GM18511 (cell line): ENCODE measurements at regions not wholly inside any gene's neighbourhood (a gene's known extent, or its start where the extent isn't known, plus 50 kb on each side); places are given as distances from the start of the nearest gene placed in this dataset.

Experiments
- ATAC-seq: cut with Tn5 transposase; IDR thresholded peaks from one replicate; pipeline ENCODE4 v1.9.1; 2021; ENCODE audit warnings: mild to moderate bottlenecking, moderate library complexity; ENCODE audit not compliant: unreplicated experiment

DNA sequence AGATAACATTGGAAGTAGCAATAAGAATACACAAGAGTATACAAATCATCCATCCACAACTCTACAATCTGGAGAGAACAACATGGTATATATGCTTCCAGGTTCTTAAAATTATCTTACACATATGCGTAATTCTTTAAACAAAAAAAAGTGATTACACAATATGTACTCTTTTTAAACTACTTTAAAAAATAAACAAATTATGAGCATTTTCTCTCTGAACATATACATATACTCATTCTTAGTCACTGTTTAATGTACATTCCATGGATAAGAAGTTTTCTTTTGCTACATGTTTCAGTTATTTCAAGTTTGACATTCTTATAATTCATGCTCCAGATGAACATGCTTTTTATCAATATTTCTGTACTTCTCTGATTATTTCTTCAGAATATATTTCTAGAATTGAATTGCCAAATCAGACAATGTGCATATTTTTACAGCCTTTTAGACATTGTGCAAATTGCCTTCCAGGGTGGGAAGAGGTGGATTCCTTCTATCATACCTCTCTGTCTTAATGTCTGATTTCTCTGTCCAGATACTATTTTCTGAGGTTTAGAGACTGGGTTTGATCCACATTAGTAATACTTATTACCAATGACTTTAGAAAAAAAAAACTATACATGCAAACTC, 551.6 kb downstream of the METTL15 start:
- ATAC-seq, result no peak

DNA sequence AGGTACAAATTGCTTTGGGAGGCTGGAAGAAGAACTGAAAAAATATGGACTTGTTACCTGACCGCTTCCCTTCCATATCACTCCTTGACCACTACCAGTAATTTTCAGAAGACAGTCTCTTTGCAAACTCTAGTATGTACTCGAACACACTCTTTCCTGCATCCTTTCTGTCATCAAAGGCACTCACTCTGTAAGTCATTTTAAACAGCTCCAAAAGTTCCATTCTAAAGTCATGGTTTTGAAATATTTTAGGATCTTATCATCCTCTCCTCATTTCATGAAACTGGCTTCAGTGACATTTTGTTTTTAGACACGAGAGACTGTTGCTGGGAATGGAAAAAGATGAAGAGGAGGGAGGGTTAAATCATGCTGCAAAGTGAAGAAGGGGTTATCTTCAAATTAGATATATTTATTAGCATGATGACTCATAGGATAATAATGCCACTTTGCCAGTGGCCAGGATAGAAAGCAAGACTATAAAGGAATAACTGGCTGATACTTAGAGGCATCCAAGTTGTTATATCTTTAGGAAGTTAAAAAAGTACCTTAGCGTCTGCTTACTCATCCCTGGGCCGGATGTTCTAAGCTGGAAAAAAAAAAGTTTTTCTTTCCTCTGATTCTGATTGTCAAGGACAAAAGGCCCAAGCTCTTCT, 549.3 kb downstream of the METTL15 start:
- ATAC-seq, result no peak

DNA sequence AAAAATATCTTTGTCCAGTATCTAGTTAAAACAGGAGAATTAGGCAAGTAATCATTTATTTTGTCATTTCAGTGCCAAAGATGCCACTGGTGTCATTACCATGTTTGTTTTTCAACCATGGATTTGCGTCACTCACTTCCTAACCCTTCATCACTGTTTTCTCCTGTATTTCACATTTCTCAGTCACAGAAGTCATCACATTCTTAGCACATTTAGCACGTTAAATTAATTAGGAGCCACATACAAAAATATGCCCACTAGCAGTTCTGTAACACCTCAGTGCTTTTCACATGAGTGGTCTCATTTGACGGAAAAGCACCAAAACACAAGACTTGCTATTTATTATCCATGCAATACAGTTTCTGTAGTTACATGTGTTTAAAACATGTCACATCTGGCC, 546.0 kb downstream of the METTL15 start:
- no peak for ATAC-seq

DNA sequence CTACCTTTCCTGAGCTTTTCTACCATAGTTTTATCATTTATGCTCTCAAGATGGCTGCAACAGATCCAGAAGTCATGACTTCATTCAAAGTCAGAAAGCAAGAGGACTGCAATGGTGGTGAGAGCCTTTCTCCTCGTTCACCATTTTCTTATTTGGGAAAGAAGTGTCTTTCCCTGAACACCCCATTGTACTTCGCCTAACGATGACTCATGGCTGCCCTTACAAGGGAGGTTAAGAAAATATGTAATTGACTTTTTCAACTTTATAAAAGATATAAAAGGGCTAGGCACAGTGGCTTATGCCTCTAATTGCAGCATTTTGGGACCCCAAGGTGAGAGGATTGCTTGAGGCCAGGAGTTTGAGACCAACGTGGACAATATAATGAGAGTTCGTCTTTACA, 541.7 kb downstream of the METTL15 start:
- no peak for ATAC-seq

DNA sequence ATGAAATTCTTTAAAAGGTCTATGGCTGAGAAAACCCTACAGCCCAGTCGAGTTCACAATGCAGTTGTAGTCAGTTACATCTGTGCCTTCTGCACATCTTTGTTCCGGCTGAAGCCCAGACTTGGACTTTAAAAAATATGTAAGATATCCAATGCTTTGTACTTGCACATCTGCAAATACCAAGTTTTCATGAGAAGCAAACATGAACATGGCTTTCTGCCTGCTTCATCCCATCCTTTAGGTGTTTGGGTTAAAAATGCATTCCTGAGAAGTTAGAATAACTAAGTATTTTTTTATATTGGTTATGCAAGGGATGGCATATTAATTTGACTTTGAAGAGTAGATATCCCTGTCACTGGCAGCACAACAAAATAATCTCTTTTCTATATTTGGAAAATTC, 528.4 kb downstream of the METTL15 start:
- no peak for ATAC-seq

DNA sequence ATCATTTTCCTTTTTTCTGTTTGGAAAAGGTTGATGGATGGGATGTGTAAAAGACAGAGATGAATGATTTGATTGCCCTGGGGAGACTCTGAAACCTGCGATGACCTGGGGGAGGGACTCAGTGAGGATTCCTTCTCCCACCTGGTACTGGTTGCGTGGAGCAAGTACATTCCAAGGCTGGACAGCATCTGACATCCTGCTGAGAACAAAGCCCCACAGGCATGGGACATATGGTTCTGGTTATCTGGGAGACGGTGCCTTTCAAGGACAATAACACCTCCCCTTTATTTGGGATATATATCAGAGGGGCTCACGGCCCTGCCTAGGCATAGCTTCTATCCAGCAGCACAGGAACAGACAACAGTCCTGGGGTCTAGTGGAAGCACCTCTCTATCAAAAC, 527.8 kb downstream of the METTL15 start:
- no peak for ATAC-seq

DNA sequence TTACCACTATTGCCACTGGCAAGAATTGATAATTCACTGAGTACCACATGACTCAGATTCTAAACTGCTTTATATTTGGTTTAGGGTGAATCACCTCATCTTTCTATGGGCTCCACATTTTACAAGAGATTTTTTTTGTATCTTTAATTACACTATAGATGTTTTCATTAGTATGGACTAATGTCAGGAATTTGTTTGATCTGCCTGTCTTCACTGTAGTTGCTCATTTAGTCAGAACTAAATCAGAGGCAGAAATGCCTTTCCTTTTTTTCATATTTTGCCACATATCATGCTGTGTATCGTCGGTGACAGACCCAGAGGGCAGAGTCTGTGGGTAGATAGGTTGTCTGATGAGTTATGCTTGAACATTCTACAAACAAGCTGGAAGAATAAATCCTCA, 524.1 kb downstream of the METTL15 start:
- ATAC-seq, result no peak

DNA sequence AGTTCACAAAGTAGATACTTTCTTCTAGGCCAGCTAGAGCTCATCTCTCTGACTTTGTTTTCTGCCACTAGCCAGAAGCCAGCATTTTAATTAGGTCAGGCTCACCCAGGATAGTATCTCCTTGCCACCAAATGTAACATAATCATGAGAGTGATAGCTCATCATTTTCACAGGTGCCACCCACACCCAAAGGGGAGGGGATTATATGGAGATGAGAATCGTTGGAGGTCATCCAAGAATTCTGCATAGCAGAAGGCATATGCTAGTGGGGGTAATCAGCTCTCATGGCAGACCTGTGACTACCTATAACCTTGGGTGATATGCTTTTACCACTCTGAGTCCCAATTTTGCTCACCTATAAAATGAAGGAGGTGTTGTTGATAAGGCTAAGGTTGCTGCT, 523.0 kb downstream of the METTL15 start:
- no peak for ATAC-seq

DNA sequence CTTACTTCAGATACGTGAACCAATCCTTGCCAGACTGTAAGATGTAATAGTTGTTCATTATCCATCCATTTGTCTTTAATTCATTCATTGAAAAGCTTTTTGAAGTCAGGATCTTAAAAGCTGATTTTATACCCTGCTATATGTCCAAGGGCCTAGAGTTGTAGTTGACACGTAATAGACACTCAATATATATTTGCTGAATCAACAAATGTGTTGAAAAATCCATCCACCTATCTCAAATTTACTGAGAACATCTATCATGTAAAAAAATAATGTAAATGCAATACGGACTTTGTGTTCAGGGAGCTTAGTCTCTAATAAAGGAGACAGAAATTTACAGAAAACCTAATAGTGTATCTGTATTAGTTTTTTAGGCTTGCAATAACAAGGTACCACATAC, 521.0 kb downstream of the METTL15 start:
- no peak for ATAC-seq

DNA sequence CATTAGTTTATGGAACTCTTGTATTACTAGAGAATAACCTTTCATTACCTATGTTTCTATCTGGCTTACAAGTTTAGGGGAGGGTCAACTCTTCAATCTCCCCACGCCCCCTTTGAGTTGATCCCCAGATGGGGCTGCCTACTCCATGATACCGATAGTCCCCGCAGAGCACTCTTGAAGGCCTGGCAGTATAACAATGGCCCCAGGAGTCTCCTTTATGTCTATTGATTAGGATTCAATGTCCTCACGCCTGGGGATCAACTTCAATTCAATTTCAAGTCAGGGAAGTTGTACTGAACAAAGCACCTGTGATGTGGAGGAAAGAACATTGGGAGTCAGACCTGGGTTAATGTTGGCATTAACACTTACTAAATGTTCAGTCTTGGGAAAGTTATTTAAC, 520.2 kb downstream of the METTL15 start:
- ATAC-seq, result no peak

DNA sequence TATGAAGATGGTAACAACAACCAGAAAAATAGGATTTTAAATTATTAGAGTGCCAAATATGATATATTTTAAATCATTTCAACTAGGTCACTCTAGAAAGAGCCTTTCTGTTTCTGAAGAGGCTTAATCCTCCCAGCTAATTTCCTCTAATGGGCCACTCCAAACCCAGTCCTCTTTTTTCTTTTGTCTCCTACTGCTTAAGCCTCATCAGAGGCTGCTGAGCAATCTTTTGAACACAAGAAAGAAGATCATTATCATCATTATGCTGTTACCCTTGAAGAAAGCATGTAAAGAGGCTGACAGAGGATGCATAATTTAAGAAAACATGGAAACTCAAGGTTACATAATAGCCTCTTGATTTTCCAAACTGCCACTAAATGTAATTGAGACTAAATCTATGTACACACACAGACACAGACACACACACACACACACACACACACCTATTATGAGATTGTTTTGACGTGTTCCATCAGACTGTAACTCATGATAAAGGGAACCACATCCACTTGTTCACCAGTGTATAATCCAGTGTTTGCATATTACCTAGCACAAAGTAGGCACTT, 519.6 kb downstream of the METTL15 start:
- ATAC-seq, result no peak

DNA sequence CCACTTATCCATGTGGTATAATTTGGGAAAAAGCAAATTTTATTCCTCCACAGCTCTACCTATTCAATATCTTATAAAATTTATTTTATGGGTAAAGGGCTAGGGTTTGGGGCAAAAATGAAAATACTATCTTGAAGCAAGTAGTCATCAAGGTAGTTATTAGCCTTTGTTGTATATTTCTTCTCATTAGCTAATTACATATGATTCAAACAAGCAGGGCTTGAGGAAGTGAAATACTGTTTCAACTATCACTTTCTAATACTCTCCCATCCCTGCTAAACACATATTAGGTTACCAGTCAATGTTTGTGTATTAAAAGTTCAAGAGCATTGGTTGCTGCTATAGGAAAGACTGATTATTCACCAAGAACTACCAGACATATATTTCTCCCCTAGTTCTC, 517.3 kb downstream of the METTL15 start:
- ATAC-seq, result no peak

DNA sequence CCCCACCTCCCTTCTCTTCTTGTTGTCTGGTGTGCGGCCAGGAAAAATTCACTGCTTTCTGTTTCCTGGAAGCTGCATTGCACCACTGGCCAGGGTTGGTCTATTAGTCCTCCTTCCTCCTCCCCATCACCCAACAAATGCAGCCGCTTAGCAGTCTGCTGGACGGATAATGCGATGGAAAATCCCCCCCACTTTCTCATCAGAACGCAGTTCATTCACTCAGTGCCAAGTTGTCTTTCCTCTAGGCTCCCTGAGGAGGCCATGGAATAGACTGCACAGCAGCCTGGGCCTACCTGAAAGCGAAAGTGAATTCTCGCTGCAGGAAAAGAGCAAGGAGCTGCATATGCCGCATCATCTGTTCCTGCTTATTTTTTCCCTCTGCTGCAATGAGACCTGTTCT, 513.6 kb downstream of the METTL15 start:
- no peak for ATAC-seq

DNA sequence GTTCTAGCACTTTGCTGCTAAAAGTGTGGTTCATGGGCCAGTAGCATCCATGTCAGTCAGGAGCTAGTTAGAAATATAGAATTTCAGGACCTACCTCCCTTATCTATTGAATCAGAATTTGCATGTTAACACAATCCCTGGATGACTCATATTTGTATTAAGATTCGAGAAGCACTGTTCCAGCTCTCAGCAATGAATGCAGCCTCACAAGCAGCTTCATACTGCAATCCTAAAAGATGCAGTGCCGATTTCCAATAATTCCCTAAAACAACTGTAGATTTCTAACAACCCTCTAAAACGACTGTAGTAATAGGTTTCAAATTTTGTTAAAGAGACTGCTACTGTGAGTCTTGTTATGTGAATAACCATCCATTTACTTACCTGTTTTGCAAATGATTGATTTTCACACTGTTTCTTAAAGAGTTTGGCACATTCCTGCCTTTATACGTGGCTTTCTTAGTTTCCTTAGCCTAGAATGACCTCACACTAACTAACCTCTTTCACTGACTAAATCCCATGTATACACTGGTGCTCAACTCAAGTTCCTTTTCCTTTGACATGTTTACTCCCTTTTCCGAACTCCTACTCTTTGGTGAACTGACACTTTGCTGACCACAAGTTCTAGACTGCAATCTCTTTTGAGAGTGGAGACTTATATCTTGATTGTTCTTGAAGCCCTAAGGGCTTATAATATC, 511.8 kb downstream of the METTL15 start:
- ATAC-seq, result no peak

DNA sequence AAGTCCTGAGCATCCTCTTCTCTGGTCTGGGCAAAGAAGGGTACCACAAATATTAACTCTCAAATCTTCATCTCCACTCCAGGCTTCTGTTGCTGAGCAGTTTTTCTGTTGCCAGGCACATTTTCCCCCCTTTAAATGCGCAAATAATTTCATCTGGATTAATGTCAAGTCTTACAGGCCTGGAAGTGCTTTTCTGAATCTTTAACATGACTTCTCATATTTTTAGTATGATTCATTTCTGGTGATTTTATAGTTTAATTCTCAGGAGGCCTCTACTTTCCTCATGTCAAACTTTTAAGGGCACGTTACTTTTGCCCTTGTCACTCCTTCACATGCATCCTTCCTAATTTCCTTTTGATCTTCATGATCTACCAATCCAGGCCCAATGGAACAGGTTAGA, 510.2 kb downstream of the METTL15 start:
- ATAC-seq, result no peak

DNA sequence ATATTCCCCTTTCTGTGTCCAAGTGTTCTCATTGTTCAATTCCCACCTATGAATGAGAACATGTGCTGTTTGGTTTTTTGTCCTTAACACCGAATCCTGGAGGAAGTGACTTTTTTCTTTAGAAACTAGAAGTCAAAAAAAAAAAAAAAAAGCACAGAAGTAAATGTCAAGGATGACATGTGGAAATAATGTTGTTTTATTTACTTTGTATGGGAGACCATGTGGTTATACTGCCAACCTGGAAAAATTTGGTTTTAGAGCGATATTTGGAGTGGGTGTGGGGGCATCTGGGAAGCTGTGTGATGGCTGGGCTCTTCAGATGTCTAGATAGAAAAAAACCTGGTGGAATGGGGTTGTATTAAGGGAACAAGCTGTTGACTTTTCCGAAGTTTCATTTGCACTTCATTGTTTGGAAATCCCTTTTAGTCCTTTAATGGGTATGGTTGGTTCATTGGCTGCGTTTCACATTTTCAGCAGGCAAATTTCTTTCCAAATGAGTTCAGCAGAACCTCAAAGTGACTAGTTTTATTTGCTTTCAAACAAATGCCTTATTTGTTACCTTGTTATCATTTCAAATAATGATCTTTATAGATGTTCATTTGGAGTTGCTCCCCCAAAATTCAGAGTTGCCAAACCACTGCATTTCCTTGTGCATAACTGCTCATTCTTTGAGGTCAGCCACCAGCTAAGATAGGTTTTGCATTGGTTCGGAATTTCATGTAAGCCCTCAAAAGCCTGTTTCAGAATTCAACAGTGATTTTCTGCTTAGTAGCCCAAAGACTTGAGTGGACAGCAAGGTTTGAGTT, 508.2 kb downstream of the METTL15 start:
- ATAC-seq, result no peak

DNA sequence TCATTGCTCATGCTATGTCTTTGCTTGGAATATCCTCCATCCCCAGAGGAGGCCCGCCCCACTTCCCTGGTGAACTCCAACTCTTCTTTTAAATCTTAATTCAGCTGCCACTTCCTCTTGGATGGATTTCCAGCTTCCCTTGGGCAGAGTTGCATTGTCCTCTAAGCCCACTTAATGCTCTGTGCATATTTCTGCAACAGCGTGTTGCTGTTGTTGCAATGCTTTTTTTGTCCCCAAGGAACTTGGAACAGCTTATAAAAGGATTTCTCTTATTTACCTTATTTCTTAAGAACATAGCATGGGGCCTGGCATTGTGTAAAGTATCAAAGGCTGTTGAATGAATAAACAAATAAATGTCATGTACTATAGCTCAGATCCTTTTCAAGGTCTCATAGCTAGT, 507.4 kb downstream of the METTL15 start:
- ATAC-seq, result no peak

DNA sequence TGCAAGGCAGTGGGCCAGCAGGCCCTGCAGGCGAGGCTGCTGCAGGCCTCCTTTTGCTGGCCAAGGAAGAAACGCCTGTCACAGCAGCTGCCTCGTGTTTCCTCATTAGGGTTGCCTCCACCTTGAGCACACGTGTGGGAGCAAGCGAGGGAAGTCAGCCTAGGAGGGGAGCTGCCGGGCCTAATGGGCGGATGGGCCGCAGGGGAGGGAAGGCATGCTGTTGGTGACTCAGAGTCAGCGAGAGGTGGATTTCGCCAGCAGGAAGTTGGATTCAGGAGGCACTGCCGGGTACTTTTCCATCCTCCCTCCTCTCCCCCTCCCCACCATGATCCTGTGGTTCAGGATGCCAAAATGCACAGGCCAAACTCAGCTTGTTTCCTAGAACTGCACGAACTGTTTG, 498.7 kb downstream of the METTL15 start:
- no peak for ATAC-seq

DNA sequence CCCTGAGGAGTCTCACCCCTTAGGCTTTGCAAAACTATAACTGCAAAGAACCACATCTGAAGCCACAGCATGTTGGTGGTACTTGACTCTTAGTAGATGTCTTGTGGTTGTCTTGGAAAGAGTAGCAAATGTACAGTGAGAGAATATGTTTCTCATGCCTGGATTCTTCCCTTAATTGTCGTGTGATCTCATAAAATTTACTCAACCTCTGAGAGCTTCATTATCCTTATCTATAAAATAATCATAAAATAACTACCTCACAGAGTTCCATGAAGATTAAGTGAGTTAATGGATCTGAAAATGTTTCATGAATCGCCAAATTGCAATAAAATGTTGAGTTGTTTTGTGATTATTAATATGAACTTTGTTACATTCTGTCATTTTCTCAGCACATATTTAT, 491.5 kb downstream of the METTL15 start:
- ATAC-seq, result no peak

DNA sequence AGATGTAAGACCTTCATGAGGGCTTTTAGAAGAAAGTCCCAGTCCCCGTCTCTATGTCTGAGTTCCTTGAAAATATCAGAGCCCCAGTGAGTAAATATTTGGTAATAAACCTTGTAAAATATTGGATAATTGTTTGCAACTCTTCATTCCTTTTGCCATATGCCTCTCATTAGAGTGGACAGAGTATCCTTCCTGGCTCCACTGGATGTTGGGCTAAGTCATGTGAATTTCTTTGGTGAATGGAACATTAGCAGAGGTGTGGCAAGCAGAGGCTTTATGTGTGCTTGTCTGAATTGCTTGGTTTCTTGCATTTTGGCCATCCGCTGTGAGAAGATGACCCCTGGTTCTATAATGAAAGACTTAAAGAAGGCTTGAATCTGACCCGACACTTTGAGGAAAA, 490.3 kb downstream of the METTL15 start:
- ATAC-seq, result no peak

DNA sequence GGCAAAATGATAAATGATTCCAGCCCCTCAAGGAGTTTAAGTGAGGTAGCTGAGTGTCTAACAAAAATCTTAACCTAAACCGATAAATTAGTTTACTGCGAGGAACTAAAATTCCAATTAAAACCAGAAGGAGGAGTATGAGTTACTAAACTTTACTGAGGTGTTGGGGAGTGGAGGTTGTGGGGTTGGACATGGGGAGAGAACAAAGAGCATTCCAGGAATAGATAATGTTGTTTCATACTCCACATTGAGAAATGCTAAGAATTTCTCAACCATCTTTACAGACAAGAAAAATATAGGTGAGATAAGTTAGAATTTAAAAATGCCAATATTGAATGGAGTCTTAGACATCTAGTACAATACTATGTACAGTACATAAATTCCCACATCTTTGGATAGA, 488.6 kb downstream of the METTL15 start:
- no peak for ATAC-seq
